ENCODE measurements at regions not wholly inside any gene's neighbourhood (a gene's known extent, or its start where the extent isn't known, plus 50 kb on each side); places are given as distances from the start of the nearest gene placed in this dataset.

- no peak for TF ChIP-seq ZFX (IDR thresholded peaks at IDR 0.05)
- TF ChIP-seq CTCF (conservative IDR thresholded peaks at IDR 0.05): no peak
- no peak overlapping the region for H3K27ac ChIP-seq
These were observed 574.1 kb upstream of the CDH8 start for GRCh38 chr16:62610291-62610690.

DNA sequence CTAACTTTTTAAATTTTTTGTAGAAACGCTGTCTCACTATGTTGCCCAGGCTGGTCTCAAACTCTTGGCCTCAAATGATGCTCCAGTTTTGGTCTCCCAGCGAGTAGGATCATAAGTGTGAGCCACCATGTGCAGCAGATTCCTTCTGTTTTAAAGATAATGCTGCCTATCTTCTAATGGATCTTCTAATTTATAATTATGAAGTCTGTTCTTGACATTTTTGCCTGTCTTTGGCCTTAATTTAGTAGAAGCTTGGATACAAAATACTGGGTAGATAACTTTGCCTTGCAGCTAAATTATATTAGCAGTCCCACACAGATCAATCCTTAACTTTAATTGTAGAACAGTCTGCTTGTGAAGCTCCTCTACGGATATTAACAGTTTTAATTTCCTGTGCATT, 566.6 kb upstream of the CDH8 start:
- TF ChIP-seq ZFX (IDR thresholded peaks at IDR 0.05): no peak
- no peak for TF ChIP-seq CTCF (conservative IDR thresholded peaks at IDR 0.05)
- no peak overlapping the region for H3K27ac ChIP-seq

DNA sequence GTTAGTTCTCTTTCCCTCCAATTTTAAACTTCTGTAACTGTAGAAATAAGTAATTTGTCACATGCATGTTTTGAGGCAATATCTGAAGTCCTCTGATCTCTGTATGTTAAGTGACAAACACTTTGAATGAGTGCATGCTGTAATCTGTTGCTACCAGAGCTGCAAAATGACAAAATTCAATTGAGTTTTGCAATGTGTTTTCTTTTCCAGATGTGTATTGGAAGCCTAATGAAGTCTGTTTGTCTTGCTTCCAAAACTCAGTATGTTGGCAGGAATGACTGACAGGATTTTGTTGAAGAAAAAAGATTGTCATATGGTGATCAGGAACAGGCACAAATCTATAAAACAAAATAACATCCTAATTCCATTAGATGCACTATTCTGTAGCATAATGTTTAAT, 561.6 kb upstream of the CDH8 start:
- TF ChIP-seq ZFX (IDR thresholded peaks at IDR 0.05): no peak
- no peak for TF ChIP-seq CTCF (conservative IDR thresholded peaks at IDR 0.05)
- H3K27ac ChIP-seq: no peak overlapping the region

- no peak overlapping the region for H3K27ac ChIP-seq
- TF ChIP-seq CTCF (conservative IDR thresholded peaks at IDR 0.05): no peak
- no peak for TF ChIP-seq ZFX (IDR thresholded peaks at IDR 0.05)
These were observed 560.3 kb upstream of the CDH8 start for GRCh38 chr16:62596584-62596983.

GRCh38 chr16:62596125-62596524, 559.9 kb upstream of the CDH8 start:
- TF ChIP-seq CTCF (conservative IDR thresholded peaks at IDR 0.05) (no peak), ZFX (IDR thresholded peaks at IDR 0.05) (no peak)
- no peak overlapping the region for H3K27ac ChIP-seq

- TF ChIP-seq ZFX (IDR thresholded peaks at IDR 0.05): no peak
- TF ChIP-seq CTCF (conservative IDR thresholded peaks at IDR 0.05): no peak
- H3K27ac ChIP-seq: no peak overlapping the region
These were observed 550.1 kb upstream of the CDH8 start for GRCh38 chr16:62586128-62586862.

DNA sequence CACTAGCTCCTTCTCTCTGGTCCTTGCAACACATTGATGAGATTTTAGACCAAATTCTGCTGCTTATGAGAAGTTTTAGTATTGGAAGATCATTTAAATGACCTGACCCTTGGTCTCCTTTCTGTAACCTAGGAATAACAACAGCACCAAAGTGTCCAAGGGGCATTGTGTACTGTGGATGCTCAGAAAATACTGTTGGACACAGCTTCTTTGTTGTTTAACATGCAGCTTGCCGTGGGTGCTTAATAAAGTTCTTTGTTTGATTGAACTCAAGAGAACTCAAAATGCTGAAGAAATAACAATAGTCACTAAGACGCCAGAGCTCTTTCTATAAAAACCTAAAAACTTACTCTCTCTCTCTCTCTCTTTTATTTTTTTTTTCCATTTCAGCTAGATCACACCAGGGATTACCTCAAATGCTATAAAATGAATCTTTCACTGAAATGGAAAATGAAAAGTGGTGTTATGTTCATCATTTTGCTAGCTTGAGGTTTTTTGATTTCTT, 548.9 kb upstream of the CDH8 start:
- TF ChIP-seq ZFX (IDR thresholded peaks at IDR 0.05) (no peak), CTCF (conservative IDR thresholded peaks at IDR 0.05) (no peak)
- no peak overlapping the region for H3K27ac ChIP-seq

All from C4-2B (cell line).